SK-N-SH (cell line): ENCODE measurements at regions not wholly inside any gene's neighbourhood (a gene's known extent, or its start where the extent isn't known, plus 50 kb on each side); places are given as distances from the start of the nearest gene placed in this dataset.

Source experiments
- CTCF ChIA-PET: fragments of 300-600, 350-600 bp; formaldehyde crosslinking; extraction: SDS; loops from one replicate; lab custom pipeline; 2021; lab: Yijun Ruan, JAX
- POLR2A ChIA-PET: fragments of 350-600 bp; sonication (Branson Sonifier 250); formaldehyde crosslinking; extraction: SDS; loops from one replicate; lab custom pipeline; 2020; ENCODE audit warnings: antibody characterized with exemption, inconsistent platforms; lab: Yijun Ruan, JAX
- DNase-seq: peaks from one replicate; pipeline ENCODE4 v3.0.0; 2012
- H2AFZ ChIP-seq: fragments of 200-600 bp; sonication (generic); 2 replicates; pipeline ENCODE4 v1.8.1; 2016; ENCODE audit warnings: antibody characterized with exemption, mild to moderate bottlenecking, low read depth
- H3F3A ChIP-seq: fragments of 200-600 bp; sonication (generic); replicated peaks from 2 replicates; pipeline ENCODE3; 2016; ENCODE audit warnings: antibody characterized with exemption, mild to moderate bottlenecking; ENCODE audit not compliant: insufficient read depth
- H3K27ac ChIP-seq, 2 experiments: fragments of 200-500 bp in 1 of 2; fragments of 200-600 bp in 1 of 2; sonication (Bioruptor generic) in 1 of 2; sonication (generic), shearing (Covaris generic) in 1 of 2; 2 replicates each; pipeline versions ENCODE4 v1.5.1 to v1.6.1; 2014 to 2016; ENCODE audit warnings: low read depth in 2 of 2, inconsistent platforms in 1 of 2, low read length in 1 of 2, mild to moderate bottlenecking in 1 of 2, mixed read lengths in 1 of 2
- H3K27me3 ChIP-seq: fragments of 200-600 bp; sonication (generic), shearing (Covaris generic); 2 replicates; pipeline ENCODE4 v1.6.1; 2016; ENCODE audit warnings: mixed run types; ENCODE audit not compliant: insufficient read depth
- H3K36me3 ChIP-seq, 2 experiments: fragments of 200-500 bp in 1 of 2; fragments of 200-600 bp in 1 of 2; sonication (Bioruptor generic) in 1 of 2; sonication (generic) in 1 of 2; replicated peaks in 1 of 2; 2 replicates each; pipeline versions ENCODE3 to v1.5.1; 2014 to 2016; ENCODE audit warnings: low read length in 1 of 2, mild to moderate bottlenecking in 1 of 2; ENCODE audit not compliant: insufficient read depth in 2 of 2, control insufficient read depth in 1 of 2
- H3K4me1 ChIP-seq, 2 experiments: fragments of 200-500 bp in 1 of 2; fragments of 200-600 bp in 1 of 2; sonication (Bioruptor generic) in 1 of 2; sonication (generic), shearing (Covaris generic) in 1 of 2; 2 replicates each; pipeline versions ENCODE4 v1.5.1 to v1.6.1; 2014 to 2016; ENCODE audit warnings: low read depth in 1 of 2, low read length in 1 of 2, mixed run types in 1 of 2; ENCODE audit not compliant: insufficient read depth in 2 of 2, control insufficient read depth in 1 of 2
- H3K4me2 ChIP-seq: fragments of 200-600 bp; sonication (generic), shearing (Covaris generic); 2 replicates; pipeline ENCODE4 v1.6.1; 2017; ENCODE audit warnings: mixed run types
- H3K4me3 ChIP-seq, 2 experiments: fragments of 200-500 bp in 1 of 2; fragments of 200-600 bp in 1 of 2; sonication (Bioruptor generic) in 1 of 2; sonication (generic), shearing (Covaris generic) in 1 of 2; 2 replicates each; pipeline versions ENCODE4 v1.5.1 to v1.8.1; 2014 to 2016; ENCODE audit warnings: low read depth in 2 of 2, inconsistent platforms in 1 of 2, low read length in 1 of 2, mild to moderate bottlenecking in 1 of 2, mixed read lengths in 1 of 2, moderate library complexity in 1 of 2
- H3K79me2 ChIP-seq: fragments of 200-600 bp; sonication (generic); 2 replicates; pipeline ENCODE4 v1.8.1; 2017; ENCODE audit warnings: mild to moderate bottlenecking; ENCODE audit not compliant: insufficient read depth
- H3K9ac ChIP-seq: fragments of 200-600 bp; sonication (generic); 2 replicates; pipeline ENCODE4 v1.6.1; 2017; ENCODE audit warnings: mixed run types
- H3K9me2 ChIP-seq: fragments of 200-600 bp; sonication (generic); 2 replicates; pipeline ENCODE4 v1.6.1; 2017; ENCODE audit warnings: mixed run types
- H3K9me3 ChIP-seq: fragments of 200-600 bp; sonication (generic); 2 replicates; pipeline ENCODE4 v1.6.1; 2017; ENCODE audit warnings: mixed run types, mild to moderate bottlenecking, moderate library complexity
- H4K20me1 ChIP-seq: fragments of 200-600 bp; sonication (generic); 2 replicates; pipeline ENCODE4 v1.6.1; 2017; ENCODE audit warnings: mild to moderate bottlenecking, mixed run types; ENCODE audit not compliant: insufficient read depth
- CHD2 ChIP-seq: fragments of 150-350 bp; IDR thresholded peaks from 2 replicates; pipeline ENCODE4 v1.6.1; 2018; ENCODE audit warnings: low read length; ENCODE audit not compliant: partially characterized antibody
- ELF1 ChIP-seq: IDR thresholded peaks from 2 replicates; pipeline ENCODE4 v1.4.0; 2012
- EP300 ChIP-seq, 2 experiments: IDR thresholded peaks; 2 replicates each; pipeline versions ENCODE4 v1.4.0 to v1.6.1; 2012; ENCODE audit warnings: borderline replicate concordance in 1 of 2, low read depth in 1 of 2, low read length in 1 of 2
- EZH2phosphoT487 ChIP-seq: fragments of 200-600 bp; sonication (generic); IDR thresholded peaks from 2 replicates; pipeline ENCODE4 v1.6.1; 2017; ENCODE audit warnings: low read depth, mixed run types, mild to moderate bottlenecking, antibody characterized with exemption, moderate library complexity, borderline replicate concordance
- FOXJ3 ChIP-seq: sonication (generic); formaldehyde crosslinking; IDR thresholded peaks from 2 replicates; pipeline ENCODE4 v1.5.1; 2020; ENCODE audit warnings: mild to moderate bottlenecking, missing genetic modification reagents
- GABPA ChIP-seq: IDR thresholded peaks from 2 replicates; pipeline ENCODE4 v1.4.0; 2012; ENCODE audit warnings: low read depth, mild to moderate bottlenecking
- JUND ChIP-seq: IDR thresholded peaks from 2 replicates; pipeline ENCODE4 v1.4.0; 2012
- MEF2A ChIP-seq: IDR thresholded peaks from 2 replicates; pipeline ENCODE4 v1.4.0; 2012; ENCODE audit warnings: low read depth, borderline replicate concordance
- MXI1 ChIP-seq: IDR thresholded peaks from 2 replicates; pipeline ENCODE4 v1.6.1; 2012; ENCODE audit warnings: mild to moderate bottlenecking, low read depth, low read length, improper control_type of control experiment
- NFIC ChIP-seq: IDR thresholded peaks from 2 replicates; pipeline ENCODE4 v1.4.0; 2012; ENCODE audit warnings: borderline replicate concordance
- NRF1 ChIP-seq: IDR thresholded peaks from 2 replicates; pipeline ENCODE4 v1.6.1; 2012; ENCODE audit warnings: low read depth, mild to moderate bottlenecking, low read length
- POLR2AphosphoS5 ChIP-seq: IDR thresholded peaks from 2 replicates; pipeline ENCODE4 v1.6.1; 2012; ENCODE audit warnings: low read depth, low read length
- RCOR1 ChIP-seq: fragments of 150-350 bp; IDR thresholded peaks from 2 replicates; pipeline ENCODE4 v1.6.1; 2017; ENCODE audit warnings: antibody characterized with exemption, low read length
- SIN3A ChIP-seq: IDR thresholded peaks from 2 replicates; pipeline ENCODE4 v1.6.1; 2012; ENCODE audit warnings: low read depth, mild to moderate bottlenecking, low read length, moderate library complexity, borderline replicate concordance
- SMC3 ChIP-seq: IDR thresholded peaks from 2 replicates; pipeline ENCODE4 v1.6.1; 2012; ENCODE audit warnings: low read depth, low read length, improper control_type of control experiment
- TEAD4 ChIP-seq: IDR thresholded peaks from 2 replicates; pipeline ENCODE4 v1.4.0; 2012; ENCODE audit warnings: mild to moderate bottlenecking, borderline replicate concordance; ENCODE audit not compliant: insufficient read depth
- YY1 ChIP-seq: IDR thresholded peaks from 2 replicates; pipeline ENCODE4 v1.4.0; 2012; ENCODE audit warnings: low read depth, mild to moderate bottlenecking
- WGBS: methylation state at CpG from one replicate; pipeline ENCODE4 v1.1.6; 2017; ENCODE audit warnings: low lambda C conversion rate; 5-methylcytosine and 5-hydroxymethylcytosine counted together
- TF ChIP-seq, protein P1 (sequence below): IDR thresholded peaks from 2 replicates; pipeline ENCODE4 v1.4.0; 2012; ENCODE audit warnings: low read depth, borderline replicate concordance
- TF ChIP-seq, protein P2 (sequence below): IDR thresholded peaks from 2 replicates; pipeline ENCODE4 v1.4.0; 2012; ENCODE audit warnings: low read depth, borderline replicate concordance
- TF ChIP-seq, protein P3 (sequence below): fragments of 150-350 bp; IDR thresholded peaks from 2 replicates; pipeline ENCODE4 v1.6.1; 2017; ENCODE audit warnings: antibody characterized with exemption, low read length, low read depth, borderline replicate concordance

DNA sequence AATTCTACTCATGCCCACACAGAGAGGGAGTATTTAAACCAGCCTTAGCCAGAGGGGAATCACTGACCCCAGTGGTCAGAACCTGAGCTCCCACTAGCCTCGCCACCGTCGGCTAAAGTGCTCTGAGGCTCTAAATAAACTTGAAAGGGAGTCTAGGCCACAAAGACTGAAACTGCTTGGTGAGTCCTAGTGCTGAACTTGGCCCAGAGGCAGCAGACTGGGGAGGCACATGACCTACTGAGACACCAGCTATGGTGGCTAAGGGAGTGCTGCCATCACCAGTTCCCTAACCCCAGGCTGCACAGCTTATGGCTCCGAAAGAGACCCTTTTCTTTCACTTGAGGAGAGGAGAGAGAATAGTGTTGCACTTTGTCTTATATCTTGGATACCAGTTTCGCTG, 1542.8 kb downstream of the KCNT2 start:
- no peaks in the 10 kb centered on the region for H3K4me1 ChIP-seq
- no peaks in the 10 kb centered on the region for H4K20me1 ChIP-seq
- no peaks in the 10 kb centered on the region for H3K27me3 ChIP-seq
- H3K79me2 ChIP-seq: no peaks in the 10 kb centered on the region
- no peak overlapping the region for H3K4me3 ChIP-seq
- CTCF ChIA-PET: no interaction called here
- H2AFZ ChIP-seq: no peak overlapping the region
- no peak for DNase-seq
- POLR2A ChIA-PET: no interaction called here
- 18% methylated on average over 5 of the region's 5 CpGs for WGBS
- H3K4me2 ChIP-seq: no peak overlapping the region
- no peaks in the 10 kb centered on the region for H3K9me2 ChIP-seq
- TF ChIP-seq FOXJ3 (CRISPR knock-in tag) (no peak), RCOR1 (no peak), ELF1 (no peak), GABPA (no peak), POLR2AphosphoS5 (no peak), NRF1 (no peak), YY1 (no peak), TEAD4 (no peak), EZH2phosphoT487 (no peak), SIN3A (no peak), NFIC (no peak), SMC3 (no peak), JUND (no peak)
- TF ChIP-seq, protein P1, sequence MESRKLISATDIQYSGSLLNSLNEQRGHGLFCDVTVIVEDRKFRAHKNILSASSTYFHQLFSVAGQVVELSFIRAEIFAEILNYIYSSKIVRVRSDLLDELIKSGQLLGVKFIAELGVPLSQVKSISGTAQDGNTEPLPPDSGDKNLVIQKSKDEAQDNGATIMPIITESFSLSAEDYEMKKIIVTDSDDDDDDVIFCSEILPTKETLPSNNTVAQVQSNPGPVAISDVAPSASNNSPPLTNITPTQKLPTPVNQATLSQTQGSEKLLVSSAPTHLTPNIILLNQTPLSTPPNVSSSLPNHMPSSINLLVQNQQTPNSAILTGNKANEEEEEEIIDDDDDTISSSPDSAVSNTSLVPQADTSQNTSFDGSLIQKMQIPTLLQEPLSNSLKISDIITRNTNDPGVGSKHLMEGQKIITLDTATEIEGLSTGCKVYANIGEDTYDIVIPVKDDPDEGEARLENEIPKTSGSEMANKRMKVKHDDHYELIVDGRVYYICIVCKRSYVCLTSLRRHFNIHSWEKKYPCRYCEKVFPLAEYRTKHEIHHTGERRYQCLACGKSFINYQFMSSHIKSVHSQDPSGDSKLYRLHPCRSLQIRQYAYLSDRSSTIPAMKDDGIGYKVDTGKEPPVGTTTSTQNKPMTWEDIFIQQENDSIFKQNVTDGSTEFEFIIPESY: no peak
- H3K9ac ChIP-seq: no peak overlapping the region
- no peaks in the 10 kb centered on the region for H3K36me3 ChIP-seq
- H3K9me3 ChIP-seq: no peaks in the 10 kb centered on the region
- H3K27ac ChIP-seq: no peak overlapping the region
- no peaks in the 10 kb centered on the region for H3F3A ChIP-seq

- WGBS: 93% methylated on average over 1 of the region's 1 CpG
- Histone ChIP-seq H3K9me2 (no peaks in the 10 kb centered on the region), H3K4me2 (no peak overlapping the region), H3F3A (no peaks in the 10 kb centered on the region), H3K9ac (no peak overlapping the region), H3K27me3 (no peaks in the 10 kb centered on the region), H3K9me3 (no peaks in the 10 kb centered on the region)
- DNase-seq: no peak
- POLR2A ChIA-PET: no interaction called here
- TF ChIP-seq CHD2 (no peak), MXI1 (no peak), ELF1 (no peak), EP300 (IDR thresholded peaks at IDR 0.05; ENCODE audit: borderline replicate concordance in 1 of 2, low read depth in 1 of 2, low read length in 1 of 2) (no peak), RCOR1 (no peak), POLR2AphosphoS5 (no peak), SMC3 (no peak), NRF1 (no peak), MEF2A (no peak), TEAD4 (no peak)
- TF ChIP-seq, protein P2, sequence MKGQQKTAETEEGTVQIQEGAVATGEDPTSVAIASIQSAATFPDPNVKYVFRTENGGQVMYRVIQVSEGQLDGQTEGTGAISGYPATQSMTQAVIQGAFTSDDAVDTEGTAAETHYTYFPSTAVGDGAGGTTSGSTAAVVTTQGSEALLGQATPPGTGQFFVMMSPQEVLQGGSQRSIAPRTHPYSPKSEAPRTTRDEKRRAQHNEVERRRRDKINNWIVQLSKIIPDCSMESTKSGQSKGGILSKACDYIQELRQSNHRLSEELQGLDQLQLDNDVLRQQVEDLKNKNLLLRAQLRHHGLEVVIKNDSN: no peak
- TF ChIP-seq, protein P1: no peak
- TF ChIP-seq, protein P3, sequence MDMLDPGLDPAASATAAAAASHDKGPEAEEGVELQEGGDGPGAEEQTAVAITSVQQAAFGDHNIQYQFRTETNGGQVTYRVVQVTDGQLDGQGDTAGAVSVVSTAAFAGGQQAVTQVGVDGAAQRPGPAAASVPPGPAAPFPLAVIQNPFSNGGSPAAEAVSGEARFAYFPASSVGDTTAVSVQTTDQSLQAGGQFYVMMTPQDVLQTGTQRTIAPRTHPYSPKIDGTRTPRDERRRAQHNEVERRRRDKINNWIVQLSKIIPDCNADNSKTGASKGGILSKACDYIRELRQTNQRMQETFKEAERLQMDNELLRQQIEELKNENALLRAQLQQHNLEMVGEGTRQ: no peak
- TF ChIP-seq, all 33 proteins: peak for 0
- H3K79me2 ChIP-seq: no peaks in the 10 kb centered on the region
- H2AFZ ChIP-seq: no peak overlapping the region
- no peak overlapping the region for H3K4me3 ChIP-seq
- CTCF ChIA-PET: no interaction called here
- no peaks in the 10 kb centered on the region for H4K20me1 ChIP-seq
- no peak overlapping the region for H3K27ac ChIP-seq
- H3K36me3 ChIP-seq: no peaks in the 10 kb centered on the region
- no peaks in the 10 kb centered on the region for H3K4me1 ChIP-seq
Observed at GRCh38 chr1:195064358-195064757, 1543.9 kb downstream of the KCNT2 start.
